Colonic mucosa (tissue), 4 donors: ENCODE measurements at regions not wholly inside any gene's neighbourhood (a gene's known extent, or its start where the extent isn't known, plus 50 kb on each side); places are given as distances from the start of the nearest gene placed in this dataset.

Experiments
- DNase-seq: peaks from one replicate; pipeline ENCODE4 v3.0.0-alpha.2; 2020
- H3K27ac ChIP-seq: fragments of 200-600 bp; one replicate; pipeline ENCODE4 v1.8.0; 2021
- H3K27me3 ChIP-seq: fragments of 200-600 bp; one replicate; pipeline ENCODE4 v1.8.0; 2021
- H3K36me3 ChIP-seq: fragments of 200-600 bp; one replicate; pipeline ENCODE4 v1.8.0; 2021
- H3K4me1 ChIP-seq: fragments of 200-600 bp; one replicate; pipeline ENCODE4 v1.8.0; 2021; ENCODE audit warnings: mild to moderate bottlenecking
- H3K4me3 ChIP-seq: fragments of 200-600 bp; one replicate; pipeline ENCODE4 v1.8.0; 2021
- H3K9ac ChIP-seq, 2 donors: one replicate each; pipeline ENCODE4 v1.7.0; 2013; ENCODE audit warnings: control low read depth in 2 of 2, low read depth in 2 of 2, low read length in 2 of 2
- H3K9me3 ChIP-seq: fragments of 200-600 bp; one replicate; pipeline ENCODE4 v1.8.0; 2021
- intact Hi-C: fragments of 100-400 bp; cut with DNase I; formaldehyde crosslinking; loops from one replicate; pipeline ENCODE4 v1.14.1; 2022
- TF ChIP-seq, protein P1 (sequence below): fragments of 200-600 bp; IDR thresholded peaks from one replicate; pipeline ENCODE4 v1.8.0; 2022; ENCODE audit warnings: antibody characterized with exemption, mild to moderate bottlenecking
- donor health status: healthy.
- donor health status: DM: no; HTN: no; CAD: no.
- donor health status: DM: no; HTN: no; CAD: no.

DNA sequence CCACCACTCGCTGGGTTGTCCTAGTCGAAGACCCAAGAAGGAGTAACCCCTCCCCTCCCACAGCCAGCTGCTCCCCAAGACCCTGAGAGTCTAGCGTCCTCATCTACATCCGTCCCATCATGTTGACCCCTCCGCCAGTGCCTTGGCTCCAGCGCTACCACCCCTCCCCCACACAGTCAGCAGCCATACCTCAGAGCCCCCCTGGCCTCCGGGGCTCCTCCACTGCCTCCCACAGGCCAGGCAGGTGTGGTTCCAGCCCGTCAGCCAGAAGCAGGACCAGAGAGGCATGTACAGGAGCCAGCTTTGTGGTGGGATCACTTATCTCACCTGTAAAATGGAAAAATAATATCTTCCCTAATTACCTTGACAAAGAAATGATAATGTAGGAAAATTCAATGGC is 51.5 kb upstream of the PHF21B start:
- Histone ChIP-seq H3K4me1 (no peaks in the 10 kb centered on the region), H3K27me3 (no peaks in the 10 kb centered on the region), H3K36me3 (no peaks in the 10 kb centered on the region), H3K4me3 (no peak overlapping the region), H3K9ac (no peak overlapping the region), H3K27ac (no peak overlapping the region), H3K9me3 (no peaks in the 10 kb centered on the region)
- no peak for DNase-seq
- TF ChIP-seq, protein P1, sequence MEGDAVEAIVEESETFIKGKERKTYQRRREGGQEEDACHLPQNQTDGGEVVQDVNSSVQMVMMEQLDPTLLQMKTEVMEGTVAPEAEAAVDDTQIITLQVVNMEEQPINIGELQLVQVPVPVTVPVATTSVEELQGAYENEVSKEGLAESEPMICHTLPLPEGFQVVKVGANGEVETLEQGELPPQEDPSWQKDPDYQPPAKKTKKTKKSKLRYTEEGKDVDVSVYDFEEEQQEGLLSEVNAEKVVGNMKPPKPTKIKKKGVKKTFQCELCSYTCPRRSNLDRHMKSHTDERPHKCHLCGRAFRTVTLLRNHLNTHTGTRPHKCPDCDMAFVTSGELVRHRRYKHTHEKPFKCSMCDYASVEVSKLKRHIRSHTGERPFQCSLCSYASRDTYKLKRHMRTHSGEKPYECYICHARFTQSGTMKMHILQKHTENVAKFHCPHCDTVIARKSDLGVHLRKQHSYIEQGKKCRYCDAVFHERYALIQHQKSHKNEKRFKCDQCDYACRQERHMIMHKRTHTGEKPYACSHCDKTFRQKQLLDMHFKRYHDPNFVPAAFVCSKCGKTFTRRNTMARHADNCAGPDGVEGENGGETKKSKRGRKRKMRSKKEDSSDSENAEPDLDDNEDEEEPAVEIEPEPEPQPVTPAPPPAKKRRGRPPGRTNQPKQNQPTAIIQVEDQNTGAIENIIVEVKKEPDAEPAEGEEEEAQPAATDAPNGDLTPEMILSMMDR, result no peak
- intact Hi-C loops, result no loop called here

DNA sequence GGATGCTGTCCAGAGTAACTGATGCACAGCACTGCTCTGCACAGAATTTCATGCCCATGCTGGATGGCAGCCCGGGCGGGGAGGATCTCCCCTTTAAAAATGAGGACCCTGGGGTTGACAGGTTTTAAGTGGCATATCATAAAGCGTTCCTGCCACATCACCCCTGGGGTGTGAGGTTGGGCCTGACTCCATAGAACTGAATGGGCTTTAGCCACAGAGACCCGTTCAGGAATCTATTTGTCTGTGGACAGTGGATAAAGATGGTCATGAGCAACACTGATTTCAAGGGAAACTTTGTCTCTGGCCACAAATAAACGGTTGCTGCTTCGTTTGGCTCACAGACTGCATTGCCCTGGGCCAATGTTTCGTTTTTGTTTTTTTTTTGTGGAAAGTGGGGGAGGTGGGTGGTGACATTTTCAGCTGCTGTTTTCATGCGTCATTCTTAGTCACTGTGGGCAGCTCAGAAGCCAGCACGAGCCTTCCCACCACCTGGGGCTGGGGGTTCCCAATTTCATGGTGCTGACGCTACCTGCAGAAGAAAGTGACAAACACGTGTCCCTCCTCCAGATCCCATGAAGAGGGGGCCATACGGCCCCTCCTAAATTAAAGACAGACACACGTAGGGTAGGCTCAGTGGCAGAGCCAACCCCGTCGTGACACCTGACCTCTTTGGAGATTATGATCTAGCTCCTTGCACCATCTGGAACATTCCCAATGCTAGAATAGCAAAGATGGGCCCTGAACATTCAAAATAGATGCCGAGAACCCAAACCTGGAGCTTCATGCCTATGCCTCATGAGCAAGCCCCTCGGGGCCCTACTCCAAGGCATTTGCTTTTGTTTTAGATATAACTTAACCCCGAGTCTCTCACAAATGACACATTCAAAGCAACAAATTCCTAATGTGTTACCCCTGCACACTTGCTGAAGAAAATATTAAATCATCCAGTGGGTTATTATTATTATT is 54.8 kb upstream of the PHF21B start:
- no peak for DNase-seq
- intact Hi-C loops, result no loop called here
- no peaks in the 10 kb centered on the region for H3K9me3 ChIP-seq
- no peaks in the 10 kb centered on the region for H3K27me3 ChIP-seq
- TF ChIP-seq, protein P1, result no peak
- H3K9ac ChIP-seq, result no peak overlapping the region
- no peak overlapping the region for H3K27ac ChIP-seq
- H3K4me1 ChIP-seq, result no peaks in the 10 kb centered on the region
- H3K4me3 ChIP-seq, result no peak overlapping the region
- H3K36me3 ChIP-seq, result no peaks in the 10 kb centered on the region

DNA sequence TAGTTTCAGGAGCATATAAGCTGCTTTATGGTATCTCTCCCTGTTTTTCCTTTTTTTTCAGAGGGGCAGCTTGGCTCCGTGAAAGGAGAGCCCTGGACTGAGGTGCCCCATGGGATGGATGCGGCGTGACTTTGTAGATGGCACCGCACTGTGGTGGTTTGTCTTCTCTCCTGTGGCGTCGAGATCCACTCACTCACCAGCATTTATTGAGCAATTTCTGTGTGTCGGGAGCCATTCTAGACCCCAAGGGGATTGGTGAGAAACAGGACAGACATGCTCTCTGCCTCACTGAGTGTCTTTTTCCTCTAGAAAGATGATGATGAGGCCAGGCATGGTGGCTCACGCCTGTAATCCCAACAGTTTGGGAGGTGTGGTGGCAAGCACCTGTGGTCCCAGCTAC is 55.9 kb upstream of the PHF21B start:
- no peaks in the 10 kb centered on the region for H3K27me3 ChIP-seq
- intact Hi-C loops, result no loop called here
- TF ChIP-seq, protein P1, result no peak
- no peak overlapping the region for H3K4me3 ChIP-seq
- H3K27ac ChIP-seq, result no peak overlapping the region
- H3K9me3 ChIP-seq, result no peaks in the 10 kb centered on the region
- no peaks in the 10 kb centered on the region for H3K4me1 ChIP-seq
- no peaks in the 10 kb centered on the region for H3K36me3 ChIP-seq
- no peak overlapping the region for H3K9ac ChIP-seq
- DNase-seq, result no peak

DNA sequence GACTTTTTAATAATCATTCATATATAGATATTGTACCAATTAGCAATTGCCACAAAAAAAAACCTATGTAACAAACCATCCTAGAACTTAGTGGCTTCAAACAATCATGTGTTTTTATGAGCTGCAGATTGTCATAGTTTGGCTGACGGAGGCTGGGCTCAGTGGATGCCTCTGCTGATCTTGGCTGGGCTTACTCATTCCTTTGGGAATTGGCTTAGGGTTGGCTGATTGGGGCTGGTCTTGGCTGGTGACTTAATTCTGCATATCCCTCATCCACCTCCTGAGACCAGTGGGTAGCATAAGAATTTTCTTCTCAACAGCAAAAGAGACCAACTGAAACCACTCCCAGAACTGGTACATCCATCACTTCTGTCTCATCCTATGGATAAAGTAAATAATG is 57.9 kb upstream of the PHF21B start:
- Histone ChIP-seq H3K27me3 (no peaks in the 10 kb centered on the region), H3K4me1 (no peaks in the 10 kb centered on the region)
- TF ChIP-seq, protein P1, result no peak

DNA sequence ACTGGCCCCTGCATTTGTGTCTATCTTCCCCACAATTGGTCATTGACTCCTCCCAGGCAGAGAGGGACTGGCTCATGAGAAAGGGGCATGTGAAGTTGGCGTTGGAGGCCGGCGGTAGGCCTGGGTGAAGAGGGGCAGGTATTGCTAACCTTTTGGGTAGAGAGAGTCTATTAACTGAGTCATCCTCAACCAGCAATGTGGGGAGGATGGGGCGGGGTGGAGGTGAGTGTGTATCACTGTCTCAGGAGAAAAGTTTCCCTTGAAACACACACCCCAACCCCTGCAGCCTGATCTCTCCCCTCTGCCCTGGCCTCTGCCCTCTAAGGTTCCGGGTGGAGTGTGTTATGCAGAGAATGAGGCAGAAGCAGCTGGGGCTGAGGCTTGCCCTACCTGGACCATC is 60.1 kb upstream of the PHF21B start:
- intact Hi-C loops, result no loop called here
- Histone ChIP-seq H3K27ac (no peak overlapping the region), H3K27me3 (no peaks in the 10 kb centered on the region), H3K4me1 (no peaks in the 10 kb centered on the region), H3K36me3 (no peaks in the 10 kb centered on the region), H3K4me3 (no peak overlapping the region), H3K9ac (no peak overlapping the region), H3K9me3 (no peaks in the 10 kb centered on the region)
- DNase-seq, result no peak
- TF ChIP-seq, protein P1, result no peak

More for the DNA sequence above, 57.9 kb upstream of the PHF21B start:
- H3K4me3 ChIP-seq, result no peak overlapping the region
- no peak for DNase-seq
- H3K9me3 ChIP-seq, result no peaks in the 10 kb centered on the region
- H3K27ac ChIP-seq, result no peak overlapping the region
- no peak overlapping the region for H3K9ac ChIP-seq
- no peaks in the 10 kb centered on the region for H3K36me3 ChIP-seq
- intact Hi-C loops, result no loop called here
